Liver (tissue), 3 donors: ENCODE measurements at regions not wholly inside any gene's neighbourhood (a gene's known extent, or its start where the extent isn't known, plus 50 kb on each side); places are given as distances from the start of the nearest gene placed in this dataset.
A peak's percentile ranks its signal among the peaks of the same experiment; 100 is the strongest.

ENCODE experiments used
- ATF3 ChIP-seq: IDR thresholded peaks from 2 replicates; pipeline ENCODE4 v1.6.1; 2016; ENCODE audit warnings: antibody characterized with exemption
- FOXA1 ChIP-seq: IDR thresholded peaks from 2 replicates; pipeline ENCODE4 v1.6.1; 2016; ENCODE audit warnings: antibody characterized with exemption
- GABPA ChIP-seq, 2 donors: IDR thresholded peaks in 1 of 2; conservative IDR thresholded peaks in 1 of 2; 2 replicates each; pipeline ENCODE4 v1.6.1; 2016; ENCODE audit warnings: antibody characterized with exemption in 2 of 2, mild to moderate bottlenecking in 1 of 2, moderate library complexity in 1 of 2
- JUND ChIP-seq, 2 donors: IDR thresholded peaks; 2 replicates each; pipeline ENCODE4 v1.6.1; 2016; ENCODE audit warnings: antibody characterized with exemption in 2 of 2
- MAX ChIP-seq: IDR thresholded peaks from 2 replicates; pipeline ENCODE4 v1.6.1; 2016; ENCODE audit warnings: antibody characterized with exemption
- RAD21 ChIP-seq, 2 donors: IDR thresholded peaks; 2 replicates each; pipeline ENCODE4 v1.6.1; 2016; ENCODE audit warnings: antibody characterized with exemption in 2 of 2, mild to moderate bottlenecking in 2 of 2
- REST ChIP-seq: IDR thresholded peaks from 2 replicates; pipeline ENCODE4 v1.6.1; 2016; ENCODE audit warnings: antibody characterized with exemption, mild to moderate bottlenecking
- SP1 ChIP-seq: IDR thresholded peaks from 2 replicates; pipeline ENCODE4 v1.6.1; 2018; ENCODE audit warnings: antibody characterized with exemption, mild to moderate bottlenecking
- TAF1 ChIP-seq: conservative IDR thresholded peaks from 2 replicates; pipeline ENCODE4 v1.6.1; 2016; ENCODE audit warnings: antibody characterized with exemption, mild to moderate bottlenecking
- TF ChIP-seq, protein P1 (sequence below): fragments of 150-350 bp; IDR thresholded peaks from 2 replicates; pipeline ENCODE4 v1.5.1; 2017; ENCODE audit warnings: improper control_type of control experiment, low read depth, low read length; ENCODE audit not compliant: missing input control
- donor health status: healthy.
- donor health status: healthy.

DNA sequence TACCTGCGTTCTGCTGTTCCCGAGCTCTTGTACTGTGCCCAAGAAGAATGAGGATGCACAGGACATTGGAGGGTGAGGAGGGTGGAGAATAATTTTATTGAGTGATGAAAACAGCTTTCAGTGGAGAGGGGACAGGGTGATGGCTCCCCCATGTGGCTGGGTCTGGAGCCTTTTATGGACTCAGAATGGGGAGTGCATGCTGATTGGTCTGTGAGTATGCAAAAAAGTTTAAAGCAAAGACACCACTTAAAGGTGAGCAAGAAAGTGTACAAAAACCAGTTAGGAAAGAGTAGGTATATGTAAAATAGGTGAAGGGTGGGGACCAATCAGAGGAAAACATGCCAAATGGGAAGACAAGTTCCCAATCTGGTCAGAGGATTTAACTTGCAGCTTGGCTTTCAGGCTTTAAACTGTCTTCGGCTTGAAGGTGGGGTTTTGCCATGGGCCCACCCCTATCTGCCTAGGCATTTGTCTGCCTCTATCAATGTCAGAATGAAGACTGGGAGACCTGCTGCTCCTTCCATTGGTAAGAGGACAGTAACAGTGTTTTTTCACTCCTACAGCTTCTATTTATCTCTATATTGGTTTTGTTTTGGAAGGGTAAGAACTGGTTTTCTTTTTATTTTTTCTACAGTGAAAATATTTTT lies 118.0 kb upstream of the RAI14 start:
- TF ChIP-seq SP1 (no peak), RAD21 (IDR thresholded peaks at IDR 0.05) (peak; percentile 81 to 92), REST (no peak), ATF3 (no peak), GABPA (IDR thresholded peaks at IDR 0.05 in 1 of 2, conservative IDR thresholded peaks at IDR 0.05 in 1 of 2) (no peak), JUND (IDR thresholded peaks at IDR 0.05) (no peak), TAF1 (no peak), FOXA1 (no peak), MAX (no peak)
- TF ChIP-seq, protein P1, sequence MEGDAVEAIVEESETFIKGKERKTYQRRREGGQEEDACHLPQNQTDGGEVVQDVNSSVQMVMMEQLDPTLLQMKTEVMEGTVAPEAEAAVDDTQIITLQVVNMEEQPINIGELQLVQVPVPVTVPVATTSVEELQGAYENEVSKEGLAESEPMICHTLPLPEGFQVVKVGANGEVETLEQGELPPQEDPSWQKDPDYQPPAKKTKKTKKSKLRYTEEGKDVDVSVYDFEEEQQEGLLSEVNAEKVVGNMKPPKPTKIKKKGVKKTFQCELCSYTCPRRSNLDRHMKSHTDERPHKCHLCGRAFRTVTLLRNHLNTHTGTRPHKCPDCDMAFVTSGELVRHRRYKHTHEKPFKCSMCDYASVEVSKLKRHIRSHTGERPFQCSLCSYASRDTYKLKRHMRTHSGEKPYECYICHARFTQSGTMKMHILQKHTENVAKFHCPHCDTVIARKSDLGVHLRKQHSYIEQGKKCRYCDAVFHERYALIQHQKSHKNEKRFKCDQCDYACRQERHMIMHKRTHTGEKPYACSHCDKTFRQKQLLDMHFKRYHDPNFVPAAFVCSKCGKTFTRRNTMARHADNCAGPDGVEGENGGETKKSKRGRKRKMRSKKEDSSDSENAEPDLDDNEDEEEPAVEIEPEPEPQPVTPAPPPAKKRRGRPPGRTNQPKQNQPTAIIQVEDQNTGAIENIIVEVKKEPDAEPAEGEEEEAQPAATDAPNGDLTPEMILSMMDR, result peak; percentile 61
